ENCODE measurements at regions not wholly inside any gene's neighbourhood (a gene's known extent, or its start where the extent isn't known, plus 50 kb on each side); places are given as distances from the start of the nearest gene placed in this dataset.

DNA sequence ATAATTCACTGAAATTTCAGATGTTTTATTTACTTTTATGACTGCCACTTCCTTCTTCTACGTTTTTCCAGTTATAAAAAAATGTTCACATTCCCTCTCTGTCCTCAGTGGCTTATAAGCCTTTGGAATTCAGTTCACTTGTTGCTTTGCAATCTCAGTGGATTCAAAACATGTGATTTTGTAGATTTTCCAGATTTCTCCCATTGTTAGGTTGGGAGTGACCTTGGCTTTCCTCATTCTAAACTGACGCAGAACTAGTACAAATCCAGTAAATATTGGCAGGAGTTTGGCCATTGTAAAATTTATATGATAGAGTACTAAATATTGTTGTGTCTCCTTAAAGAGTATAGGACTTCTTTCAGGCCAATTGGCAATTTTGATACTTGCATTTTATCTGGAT, 812.3 kb upstream of the ROBO1 start:
- TF ChIP-seq, protein P1, sequence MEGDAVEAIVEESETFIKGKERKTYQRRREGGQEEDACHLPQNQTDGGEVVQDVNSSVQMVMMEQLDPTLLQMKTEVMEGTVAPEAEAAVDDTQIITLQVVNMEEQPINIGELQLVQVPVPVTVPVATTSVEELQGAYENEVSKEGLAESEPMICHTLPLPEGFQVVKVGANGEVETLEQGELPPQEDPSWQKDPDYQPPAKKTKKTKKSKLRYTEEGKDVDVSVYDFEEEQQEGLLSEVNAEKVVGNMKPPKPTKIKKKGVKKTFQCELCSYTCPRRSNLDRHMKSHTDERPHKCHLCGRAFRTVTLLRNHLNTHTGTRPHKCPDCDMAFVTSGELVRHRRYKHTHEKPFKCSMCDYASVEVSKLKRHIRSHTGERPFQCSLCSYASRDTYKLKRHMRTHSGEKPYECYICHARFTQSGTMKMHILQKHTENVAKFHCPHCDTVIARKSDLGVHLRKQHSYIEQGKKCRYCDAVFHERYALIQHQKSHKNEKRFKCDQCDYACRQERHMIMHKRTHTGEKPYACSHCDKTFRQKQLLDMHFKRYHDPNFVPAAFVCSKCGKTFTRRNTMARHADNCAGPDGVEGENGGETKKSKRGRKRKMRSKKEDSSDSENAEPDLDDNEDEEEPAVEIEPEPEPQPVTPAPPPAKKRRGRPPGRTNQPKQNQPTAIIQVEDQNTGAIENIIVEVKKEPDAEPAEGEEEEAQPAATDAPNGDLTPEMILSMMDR (IDR thresholded peaks at IDR 0.05), result no peak

DNA sequence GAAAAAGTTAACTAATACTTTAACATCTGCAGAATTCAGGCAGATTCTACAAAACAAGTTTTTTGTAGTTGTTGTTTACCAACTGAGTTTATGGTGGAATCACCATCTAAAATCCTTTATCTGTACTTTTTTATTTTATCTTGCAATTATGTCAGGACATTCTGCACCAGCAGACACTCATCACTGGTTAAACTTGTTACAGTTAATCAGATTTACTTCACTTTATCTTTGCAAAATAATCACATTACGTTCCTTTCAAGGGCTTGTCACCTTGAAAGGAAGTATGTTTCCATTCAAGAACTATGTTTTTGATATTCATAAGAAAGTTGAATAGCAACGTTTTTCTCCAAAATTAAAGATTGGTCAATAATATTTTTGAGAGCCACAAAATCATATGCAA, 796.6 kb upstream of the ROBO1 start:
- DNase-seq (no peak), ATAC-seq (no peak)
- no peak overlapping the region for H3K4me3 ChIP-seq
- no peaks in the 10 kb centered on the region for H3K36me3 ChIP-seq
- H3K27ac ChIP-seq, result no peak overlapping the region
- peaks cover 0 to 2% of the 10 kb centered on the region in 2 donors for H3K9me3 ChIP-seq
- TF ChIP-seq, protein P1 (IDR thresholded peaks at IDR 0.05), result no peak
- H3K27me3 ChIP-seq, result no peaks in the 10 kb centered on the region
- intact Hi-C loops (cut with DNase I), result no loop called here
- no peaks in the 10 kb centered on the region for H3K4me1 ChIP-seq

More for the DNA sequence above, 812.3 kb upstream of the ROBO1 start:
- Histone ChIP-seq H3K27me3 (no peaks in the 10 kb centered on the region), H3K9me3 (no peaks in the 10 kb centered on the region), H3K27ac (no peak overlapping the region), H3K4me1 (no peaks in the 10 kb centered on the region), H3K36me3 (no peaks in the 10 kb centered on the region), H3K4me3 (no peak overlapping the region)
- ATAC-seq (no peak), DNase-seq (no peak)
- intact Hi-C loops (cut with DNase I), result no loop called here

DNA sequence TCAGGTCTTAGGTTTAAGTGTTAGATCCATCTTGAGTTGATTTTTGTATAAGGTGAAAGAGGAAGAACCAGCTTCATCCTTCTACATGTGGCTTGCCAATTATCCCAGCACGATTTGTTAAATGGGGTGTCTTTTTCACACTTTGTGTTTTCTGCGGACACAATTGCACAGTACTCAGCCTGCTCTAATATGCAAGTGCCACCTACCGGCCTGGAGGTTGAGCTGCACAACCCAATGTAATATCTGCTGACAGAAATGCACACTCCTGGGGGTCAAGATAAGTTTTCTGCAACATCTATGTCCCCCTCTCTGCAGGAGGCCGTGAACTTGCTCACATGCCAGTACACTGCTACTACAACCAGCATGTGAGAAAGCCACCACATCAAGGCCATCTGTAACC, 791.9 kb upstream of the ROBO1 start:
- intact Hi-C loops (cut with DNase I), result no loop called here

DNA sequence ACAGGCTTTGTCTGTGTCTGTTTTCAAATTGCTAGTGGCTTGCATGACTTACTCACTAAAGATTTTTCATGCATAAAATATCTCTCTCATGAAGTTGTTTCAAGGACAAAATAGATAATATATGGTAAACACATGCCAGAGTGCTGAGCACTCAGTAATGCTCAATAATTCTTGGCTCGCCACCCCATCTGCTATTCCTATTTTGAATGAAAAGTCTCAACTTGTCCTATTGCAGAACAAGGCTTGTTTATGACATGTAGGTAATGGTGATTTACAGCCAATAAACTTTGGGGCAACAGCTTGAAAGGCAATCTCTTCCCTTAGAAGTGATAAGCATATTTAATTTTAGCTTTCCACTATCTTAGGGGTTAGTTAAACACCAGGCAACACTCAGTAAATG, 789.0 kb upstream of the ROBO1 start:
- no peak for DNase-seq
- TF ChIP-seq, protein P1 (IDR thresholded peaks at IDR 0.05), result no peak
- no peak for ATAC-seq

More for the DNA sequence above, 791.9 kb upstream of the ROBO1 start:
- H3K4me1 ChIP-seq, result no peaks in the 10 kb centered on the region
- no peak overlapping the region for H3K27ac ChIP-seq
- no peaks in the 10 kb centered on the region for H3K36me3 ChIP-seq
- TF ChIP-seq, protein P1 (IDR thresholded peaks at IDR 0.05), result no peak
- no peaks in the 10 kb centered on the region for H3K27me3 ChIP-seq
- H3K9me3 ChIP-seq, result peaks cover 0 to 2% of the 10 kb centered on the region in 2 donors
- DNase-seq (no peak), ATAC-seq (no peak)
- H3K4me3 ChIP-seq, result no peak overlapping the region

DNA sequence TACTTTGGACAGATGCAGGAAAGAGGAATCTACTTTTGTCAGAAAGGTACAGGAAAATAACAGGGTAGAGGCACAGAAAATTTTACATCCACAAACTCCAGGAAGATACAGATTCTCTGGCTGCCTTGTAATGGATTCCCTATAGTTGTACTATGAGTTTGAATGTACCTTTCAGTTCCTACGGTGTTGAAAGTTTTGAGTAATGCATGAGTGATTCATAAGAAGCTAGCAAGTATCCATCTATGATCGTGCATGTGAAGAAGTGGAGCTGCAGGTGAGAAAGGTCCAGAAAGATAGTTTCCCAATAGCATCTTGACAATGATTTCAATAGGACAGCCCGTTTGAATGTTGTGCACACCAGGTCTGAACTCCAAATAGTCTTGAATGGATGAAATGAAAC, 786.5 kb upstream of the ROBO1 start:
- TF ChIP-seq, protein P1 (IDR thresholded peaks at IDR 0.05), result no peak
- no peak overlapping the region for H3K27ac ChIP-seq
- no peaks in the 10 kb centered on the region for H3K4me1 ChIP-seq
- no peaks in the 10 kb centered on the region for H3K9me3 ChIP-seq
- no peaks in the 10 kb centered on the region for H3K36me3 ChIP-seq
- no peak overlapping the region for H3K4me3 ChIP-seq
- ATAC-seq, result no peak
- intact Hi-C loops (cut with DNase I), result no loop called here
- no peaks in the 10 kb centered on the region for H3K27me3 ChIP-seq
- DNase-seq, result no peak

More for the DNA sequence above, 789.0 kb upstream of the ROBO1 start:
- Histone ChIP-seq H3K9me3 (peaks cover 0 to 2% of the 10 kb centered on the region in 2 donors), H3K4me3 (no peak overlapping the region), H3K4me1 (no peaks in the 10 kb centered on the region), H3K36me3 (no peaks in the 10 kb centered on the region), H3K27ac (no peak overlapping the region), H3K27me3 (no peaks in the 10 kb centered on the region)
- intact Hi-C loops (cut with DNase I), result no loop called here
